ENCODE measurements at regions not wholly inside any gene's neighbourhood (a gene's known extent, or its start where the extent isn't known, plus 50 kb on each side); places are given as distances from the start of the nearest gene placed in this dataset.

DNA sequence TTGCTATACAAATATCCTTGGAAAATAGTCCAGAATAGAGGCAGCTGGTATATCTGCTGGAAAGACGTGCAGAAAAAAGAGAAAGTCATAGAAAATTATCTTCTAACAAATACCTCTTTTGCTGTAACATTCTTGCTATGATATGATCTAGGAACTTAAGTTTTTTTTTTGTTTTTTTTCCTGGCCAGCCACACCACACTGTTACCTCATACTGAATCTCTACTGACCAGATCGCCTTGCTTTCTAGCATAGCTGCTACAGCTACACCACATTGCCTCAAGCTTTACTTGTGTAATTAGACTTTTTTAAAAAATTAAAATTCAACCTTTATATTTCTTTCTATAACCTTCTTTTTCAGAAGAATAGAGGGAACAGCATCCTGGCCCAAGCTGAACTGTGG, 142.2 kb upstream of the PRLR start:
- DNase-seq (ENCODE audit: low spot score in 2 of 2, unreplicated experiment in 2 of 2) = no peak
- Mint-ChIP-seq H3K4me1 (peaks cover 8% of the 10 kb centered on the region), H3K9me3 (no peaks in the 10 kb centered on the region), H3K36me3 (no peaks in the 10 kb centered on the region), H3K27me3 (ENCODE audit: low read depth) (no peaks in the 10 kb centered on the region), H3K27ac (no peak overlapping the region), H3K4me3 (no peak overlapping the region)
- TF ChIP-seq, protein P1, sequence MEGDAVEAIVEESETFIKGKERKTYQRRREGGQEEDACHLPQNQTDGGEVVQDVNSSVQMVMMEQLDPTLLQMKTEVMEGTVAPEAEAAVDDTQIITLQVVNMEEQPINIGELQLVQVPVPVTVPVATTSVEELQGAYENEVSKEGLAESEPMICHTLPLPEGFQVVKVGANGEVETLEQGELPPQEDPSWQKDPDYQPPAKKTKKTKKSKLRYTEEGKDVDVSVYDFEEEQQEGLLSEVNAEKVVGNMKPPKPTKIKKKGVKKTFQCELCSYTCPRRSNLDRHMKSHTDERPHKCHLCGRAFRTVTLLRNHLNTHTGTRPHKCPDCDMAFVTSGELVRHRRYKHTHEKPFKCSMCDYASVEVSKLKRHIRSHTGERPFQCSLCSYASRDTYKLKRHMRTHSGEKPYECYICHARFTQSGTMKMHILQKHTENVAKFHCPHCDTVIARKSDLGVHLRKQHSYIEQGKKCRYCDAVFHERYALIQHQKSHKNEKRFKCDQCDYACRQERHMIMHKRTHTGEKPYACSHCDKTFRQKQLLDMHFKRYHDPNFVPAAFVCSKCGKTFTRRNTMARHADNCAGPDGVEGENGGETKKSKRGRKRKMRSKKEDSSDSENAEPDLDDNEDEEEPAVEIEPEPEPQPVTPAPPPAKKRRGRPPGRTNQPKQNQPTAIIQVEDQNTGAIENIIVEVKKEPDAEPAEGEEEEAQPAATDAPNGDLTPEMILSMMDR (IDR thresholded peaks at IDR 0.05; ENCODE audit: unreplicated experiment) = no peak

DNA sequence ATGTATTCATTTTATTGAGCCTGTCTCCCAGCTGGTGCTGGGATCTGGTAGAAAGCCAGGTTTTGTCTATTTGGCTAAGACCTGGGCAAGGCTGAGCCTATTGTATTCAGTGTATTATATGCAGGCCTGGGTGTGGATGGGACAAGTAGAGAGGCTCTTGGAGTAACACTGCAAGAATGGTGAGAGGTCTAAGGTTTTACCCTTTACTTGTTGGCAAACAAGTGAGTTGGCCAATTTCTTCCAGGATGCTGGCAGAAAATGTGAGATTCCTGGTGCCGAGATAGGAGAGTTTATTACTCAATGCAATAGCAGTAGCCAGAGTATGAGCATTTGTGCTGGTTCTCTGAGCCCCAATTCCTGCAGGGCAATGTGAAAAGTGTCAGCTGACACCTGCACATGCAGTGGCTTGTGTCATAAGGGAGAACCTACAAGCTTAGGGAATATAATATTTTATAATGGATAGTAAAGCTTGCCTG, 141.7 kb upstream of the PRLR start:
- H3K4me3 Mint-ChIP-seq = no peak overlapping the region
- peaks cover 8% of the 10 kb centered on the region for H3K4me1 Mint-ChIP-seq
- no peaks in the 10 kb centered on the region for H3K27me3 Mint-ChIP-seq (ENCODE audit: low read depth)
- TF ChIP-seq, protein P1 (IDR thresholded peaks at IDR 0.05; ENCODE audit: unreplicated experiment) = no peak
- no peaks in the 10 kb centered on the region for H3K36me3 Mint-ChIP-seq
- no peak overlapping the region for H3K27ac Mint-ChIP-seq
- H3K9me3 Mint-ChIP-seq = no peaks in the 10 kb centered on the region
- no peak for DNase-seq (ENCODE audit: low spot score in 2 of 2, unreplicated experiment in 2 of 2)

GRCh38 chr5:35370871-35371270, 140.6 kb upstream of the PRLR start:
- peaks cover 11% of the 10 kb centered on the region for H3K4me1 Mint-ChIP-seq
- no peaks in the 10 kb centered on the region for H3K27me3 Mint-ChIP-seq (ENCODE audit: low read depth)
- no peak overlapping the region for H3K27ac Mint-ChIP-seq
- H3K4me3 Mint-ChIP-seq = no peak overlapping the region
- H3K9me3 Mint-ChIP-seq = no peaks in the 10 kb centered on the region
- TF ChIP-seq, protein P1 (IDR thresholded peaks at IDR 0.05; ENCODE audit: unreplicated experiment) = no peak
- no peak for DNase-seq (ENCODE audit: low spot score in 2 of 2, unreplicated experiment in 2 of 2)
- H3K36me3 Mint-ChIP-seq = no peaks in the 10 kb centered on the region

DNA sequence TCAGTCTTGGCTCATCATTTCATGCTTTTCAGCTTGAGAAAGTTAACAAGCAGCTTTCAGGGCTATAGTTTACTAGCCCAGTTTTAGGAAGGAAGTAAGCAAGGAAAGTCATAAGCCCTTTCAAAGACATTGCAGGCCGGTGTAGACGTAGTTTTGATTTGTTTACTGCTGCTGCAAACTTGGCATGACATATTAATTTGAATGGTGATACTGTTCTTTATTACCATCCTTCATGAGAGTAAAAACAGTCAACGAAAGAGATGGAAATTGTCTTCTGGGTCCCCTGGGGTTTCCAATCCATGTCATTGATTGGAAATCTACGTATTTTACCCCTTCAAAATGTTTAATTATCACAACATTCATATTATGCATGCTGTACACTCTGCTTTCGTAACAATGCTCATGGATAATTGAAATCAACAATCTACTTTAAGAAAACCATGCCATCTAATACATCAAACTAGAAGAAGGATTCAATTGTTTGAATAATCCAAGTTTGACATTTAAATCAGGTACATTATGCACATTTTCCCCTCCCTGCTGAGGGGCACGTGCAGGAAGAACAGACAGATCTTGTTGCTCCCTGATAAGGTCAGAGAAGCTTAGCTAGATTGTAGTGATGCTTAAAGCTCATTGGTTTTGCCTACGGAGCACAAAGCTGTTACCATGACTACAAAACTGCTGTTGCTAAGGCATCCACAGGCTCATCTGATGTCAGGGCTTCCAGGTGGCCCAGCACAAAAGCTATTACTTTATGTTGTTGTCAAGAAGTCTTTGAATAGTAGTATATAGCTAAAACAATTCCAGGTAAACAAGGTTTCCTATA, 139.9 kb upstream of the PRLR start:
- Mint-ChIP-seq H3K27me3 (ENCODE audit: low read depth) (no peaks in the 10 kb centered on the region), H3K4me3 (no peak overlapping the region), H3K4me1 (peaks cover 16% of the 10 kb centered on the region), H3K9me3 (no peaks in the 10 kb centered on the region), H3K27ac (no peak overlapping the region), H3K36me3 (no peaks in the 10 kb centered on the region)
- no peak for DNase-seq (ENCODE audit: low spot score in 2 of 2, unreplicated experiment in 2 of 2)
- TF ChIP-seq, protein P1 (IDR thresholded peaks at IDR 0.05; ENCODE audit: unreplicated experiment) = no peak

- no peaks in the 10 kb centered on the region for H3K36me3 Mint-ChIP-seq
- H3K4me3 Mint-ChIP-seq = no peak overlapping the region
- no peak overlapping the region for H3K27ac Mint-ChIP-seq
- no peak for DNase-seq (ENCODE audit: low spot score in 2 of 2, unreplicated experiment in 2 of 2)
- TF ChIP-seq, protein P1 (IDR thresholded peaks at IDR 0.05; ENCODE audit: unreplicated experiment) = no peak
- H3K27me3 Mint-ChIP-seq (ENCODE audit: low read depth) = no peaks in the 10 kb centered on the region
- peaks cover 16% of the 10 kb centered on the region for H3K4me1 Mint-ChIP-seq
- H3K9me3 Mint-ChIP-seq = no peaks in the 10 kb centered on the region
Measured at GRCh38 chr5:35367526-35367925, 137.2 kb upstream of the PRLR start.
